GM12878 (cell line): ENCODE measurements at regions not wholly inside any gene's neighbourhood (a gene's known extent, or its start where the extent isn't known, plus 50 kb on each side); places are given as distances from the start of the nearest gene placed in this dataset.

Experiments used
- REST ChIP-seq: IDR thresholded peaks from 2 replicates; pipeline ENCODE4 v1.6.1; 2012; ENCODE audit warnings: mild to moderate bottlenecking, low read depth, low read length
- SUPT20H ChIP-seq: IDR thresholded peaks from 2 replicates; pipeline ENCODE4 v1.6.1; 2011; ENCODE audit warnings: low read depth, mild to moderate bottlenecking, low read length, moderate library complexity, borderline replicate concordance; ENCODE audit not compliant: control insufficient read depth
- TF ChIP-seq, protein P1 (sequence below), 3 experiments: IDR thresholded peaks in 2 of 3; conservative IDR thresholded peaks in 1 of 3; 2 replicates each; pipeline ENCODE4 v1.5.1; 2011; ENCODE audit warnings: low read depth in 3 of 3, low read length in 3 of 3, mild to moderate bottlenecking in 3 of 3, control low read depth in 2 of 3, moderate library complexity in 2 of 3, inconsistent platforms in 1 of 3, mixed read lengths in 1 of 3; ENCODE audit not compliant: control insufficient read depth in 2 of 3, insufficient read depth in 1 of 3; ENCODE audit errors: extremely low read depth in 1 of 3

DNA sequence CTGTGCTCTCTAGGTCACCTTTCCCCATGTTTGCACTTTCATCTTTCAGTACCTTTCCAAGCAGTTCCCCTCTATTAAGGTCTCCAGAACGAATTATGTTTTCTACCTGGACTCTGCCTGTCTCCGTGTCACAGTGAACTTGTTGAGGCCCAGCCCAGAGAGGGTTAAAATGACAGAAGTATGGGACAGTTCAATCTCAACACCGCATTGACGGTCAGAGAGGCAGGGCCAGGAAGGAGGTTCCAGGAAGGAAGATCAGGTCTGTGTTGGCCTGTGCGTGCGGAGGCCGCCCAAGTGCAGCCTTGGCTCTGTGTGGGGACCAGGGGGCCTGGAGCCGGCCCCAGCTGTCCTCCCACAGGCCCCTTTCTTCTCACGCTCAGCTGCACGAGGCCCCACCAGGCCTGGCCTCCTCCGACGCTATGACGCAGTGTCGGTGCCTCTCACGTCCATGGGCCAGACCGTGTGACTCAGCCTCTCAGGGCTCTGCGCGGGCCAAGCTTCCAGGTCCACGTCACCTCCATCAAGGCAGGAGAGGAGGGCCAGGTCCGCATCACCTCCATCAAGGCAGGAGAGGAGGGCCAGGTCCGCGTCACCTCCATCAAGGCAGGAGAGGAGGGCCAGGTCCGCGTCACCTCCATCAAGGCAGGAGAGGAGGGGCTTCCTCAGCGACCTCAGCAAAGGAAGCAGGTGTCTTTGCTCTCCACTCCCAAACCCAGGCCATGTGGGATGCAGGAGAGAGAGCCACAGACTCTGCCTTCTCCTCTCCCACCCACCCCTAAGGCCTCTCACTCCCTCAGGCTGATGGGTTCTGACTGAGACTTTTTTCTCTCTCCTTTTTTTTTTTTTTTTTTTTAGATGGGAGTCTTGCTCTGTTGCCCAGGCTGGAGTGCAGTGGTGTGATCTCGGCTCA is 83.1 kb downstream of the CPN2 start:
- no peak for TF ChIP-seq REST
- TF ChIP-seq SUPT20H = no peak
- TF ChIP-seq, protein P1, sequence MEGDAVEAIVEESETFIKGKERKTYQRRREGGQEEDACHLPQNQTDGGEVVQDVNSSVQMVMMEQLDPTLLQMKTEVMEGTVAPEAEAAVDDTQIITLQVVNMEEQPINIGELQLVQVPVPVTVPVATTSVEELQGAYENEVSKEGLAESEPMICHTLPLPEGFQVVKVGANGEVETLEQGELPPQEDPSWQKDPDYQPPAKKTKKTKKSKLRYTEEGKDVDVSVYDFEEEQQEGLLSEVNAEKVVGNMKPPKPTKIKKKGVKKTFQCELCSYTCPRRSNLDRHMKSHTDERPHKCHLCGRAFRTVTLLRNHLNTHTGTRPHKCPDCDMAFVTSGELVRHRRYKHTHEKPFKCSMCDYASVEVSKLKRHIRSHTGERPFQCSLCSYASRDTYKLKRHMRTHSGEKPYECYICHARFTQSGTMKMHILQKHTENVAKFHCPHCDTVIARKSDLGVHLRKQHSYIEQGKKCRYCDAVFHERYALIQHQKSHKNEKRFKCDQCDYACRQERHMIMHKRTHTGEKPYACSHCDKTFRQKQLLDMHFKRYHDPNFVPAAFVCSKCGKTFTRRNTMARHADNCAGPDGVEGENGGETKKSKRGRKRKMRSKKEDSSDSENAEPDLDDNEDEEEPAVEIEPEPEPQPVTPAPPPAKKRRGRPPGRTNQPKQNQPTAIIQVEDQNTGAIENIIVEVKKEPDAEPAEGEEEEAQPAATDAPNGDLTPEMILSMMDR (IDR thresholded peaks at IDR 0.05 in 2 of 3, conservative IDR thresholded peaks at IDR 0.05 in 1 of 3; ENCODE audit: control insufficient read depth in 2 of 3, extremely low read depth in 1 of 3, insufficient read depth in 1 of 3, low read depth in 3 of 3, low read length in 3 of 3) = no peak
